CD4-positive, alpha-beta T cell (primary cell): ENCODE measurements at regions not wholly inside any gene's neighbourhood (a gene's known extent, or its start where the extent isn't known, plus 50 kb on each side); places are given as distances from the start of the nearest gene placed in this dataset.

ENCODE experiments used
- ATAC-seq: fragments of 200-7000 bp; cut with Tn5 transposase; one replicate; pipeline ENCODE4 v1.10.0; 2022; ENCODE audit warnings: mild to moderate bottlenecking; ENCODE audit not compliant: poor library complexity
- CTCF ChIA-PET: fragments of 350-600 bp; sonication (Branson Sonifier 250); formaldehyde crosslinking; loops from one replicate; lab custom pipeline; 2021; ENCODE audit warnings: antibody characterized with exemption, inconsistent platforms; lab: Charles Lee
- POLR2A ChIA-PET: fragments of 350-600 bp; sonication (Branson Sonifier 250); formaldehyde crosslinking; loops from one replicate; lab custom pipeline; 2021; ENCODE audit warnings: antibody characterized with exemption, inconsistent platforms; lab: Charles Lee
- DNase-seq, 14 experiments: peaks; one replicate each; pipeline ENCODE4 v3.0.0-alpha.2; 2013 to 2020; ENCODE audit warnings: mixed read lengths in 2 of 14
- H3K27ac ChIP-seq, 2 donors: one replicate each; pipeline versions ENCODE4 v1.5.1 to v1.7.0; 2013; ENCODE audit warnings: low read length in 2 of 2, low read depth in 1 of 2, mild to moderate bottlenecking in 1 of 2
- H3K27me3 ChIP-seq, 2 experiments: 1 replicate in 1 of 2; 2 replicates in 1 of 2; pipeline versions ENCODE4 v1.6.1 to v1.7.0; 2013; ENCODE audit warnings: low read length in 2 of 2, control low read depth in 1 of 2, mild to moderate bottlenecking in 1 of 2, moderate library complexity in 1 of 2; ENCODE audit not compliant: insufficient read depth in 2 of 2, control insufficient read depth in 1 of 2
- H3K36me3 ChIP-seq: one replicate; pipeline ENCODE4 v1.6.1; 2013; ENCODE audit warnings: low read length, control low read depth; ENCODE audit not compliant: insufficient read depth
- H3K4me1 ChIP-seq: one replicate; pipeline ENCODE4 v1.6.1; 2013; ENCODE audit warnings: low read length, control low read depth; ENCODE audit not compliant: insufficient read depth
- H3K4me3 ChIP-seq: one replicate; pipeline ENCODE4 v1.5.1; 2013; ENCODE audit warnings: mild to moderate bottlenecking, low read length, moderate library complexity
- H3K9me3 ChIP-seq, 2 experiments: 1 replicate in 1 of 2; 2 replicates in 1 of 2; pipeline versions ENCODE4 v1.6.1 to v1.7.0; 2013; ENCODE audit warnings: low read length in 2 of 2, mild to moderate bottlenecking in 2 of 2, control low read depth in 1 of 2, moderate library complexity in 1 of 2; ENCODE audit not compliant: control insufficient read depth in 1 of 2, insufficient read depth in 1 of 2
- H3K27ac Mint-ChIP-seq: one replicate; pipeline ENCODE4 v1.8.0; 2020; ENCODE audit warnings: mixed read lengths
- H3K27me3 Mint-ChIP-seq: one replicate; pipeline ENCODE4 v1.8.0; 2021; ENCODE audit warnings: mixed read lengths
- H3K36me3 Mint-ChIP-seq: one replicate; pipeline ENCODE4 v1.8.0; 2021; ENCODE audit warnings: low read depth, mixed read lengths
- H3K4me1 Mint-ChIP-seq: one replicate; pipeline ENCODE4 v1.8.0; 2021; ENCODE audit warnings: low read depth, mixed read lengths
- H3K4me3 Mint-ChIP-seq: one replicate; pipeline ENCODE4 v1.8.0; 2020; ENCODE audit warnings: mild to moderate bottlenecking, mixed read lengths
- H3K9me3 Mint-ChIP-seq: one replicate; pipeline ENCODE4 v1.8.0; 2020; ENCODE audit warnings: mixed read lengths
- intact Hi-C, 2 experiments: fragments of 100-400 bp; cut with DNase I in 1 of 2; cut with micrococcal nuclease in 1 of 2; formaldehyde crosslinking; loops; one replicate each; pipeline versions ENCODE4 v1.15.1 to v1.9.0; 2023 to 2025; cut with DNase I, micrococcal nuclease
- TF ChIP-seq, protein P1 (sequence below): fragments of 200-600 bp; IDR thresholded peaks from one replicate; pipeline ENCODE4 v1.8.0; 2022; ENCODE audit warnings: antibody characterized with exemption, mild to moderate bottlenecking

DNA sequence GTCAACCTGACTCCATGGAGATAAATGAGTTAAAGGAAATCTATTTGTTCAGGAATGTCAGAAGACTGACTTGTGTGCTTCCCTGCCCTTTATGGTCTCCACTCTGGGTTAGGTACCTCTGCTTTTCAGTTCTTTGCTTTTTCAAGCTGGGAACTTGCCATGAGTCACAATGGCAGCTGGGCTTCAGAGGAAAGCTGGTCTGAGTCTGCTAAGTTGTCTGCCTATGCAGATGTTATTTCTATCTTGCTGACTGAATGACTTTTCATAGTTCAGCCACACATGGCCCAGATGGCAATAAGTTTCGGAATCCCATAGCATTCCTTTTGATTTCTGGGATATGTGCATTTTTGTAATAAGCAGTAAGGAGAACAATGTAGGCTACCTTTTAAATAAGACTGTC lies 337.9 kb upstream of the FGF13 start:
- Histone ChIP-seq H3K27me3 (no peaks in the 10 kb centered on the region), H3K4me1 (no peaks in the 10 kb centered on the region), H3K4me3 (no peak overlapping the region), H3K27ac (no peak overlapping the region), H3K36me3 (no peaks in the 10 kb centered on the region), H3K9me3 (peaks cover 0 to 3% of the 10 kb centered on the region in 2 experiments)
- DNase-seq, result no peak
- Mint-ChIP-seq H3K4me1 (no peaks in the 10 kb centered on the region), H3K9me3 (no peaks in the 10 kb centered on the region), H3K27ac (no peak overlapping the region), H3K36me3 (no peaks in the 10 kb centered on the region), H3K4me3 (no peak overlapping the region), H3K27me3 (no peaks in the 10 kb centered on the region)
- intact Hi-C loops, result no loop called here
- ATAC-seq, result no peak
- CTCF ChIA-PET, result no interaction called here
- POLR2A ChIA-PET, result no interaction called here
- TF ChIP-seq, protein P1, sequence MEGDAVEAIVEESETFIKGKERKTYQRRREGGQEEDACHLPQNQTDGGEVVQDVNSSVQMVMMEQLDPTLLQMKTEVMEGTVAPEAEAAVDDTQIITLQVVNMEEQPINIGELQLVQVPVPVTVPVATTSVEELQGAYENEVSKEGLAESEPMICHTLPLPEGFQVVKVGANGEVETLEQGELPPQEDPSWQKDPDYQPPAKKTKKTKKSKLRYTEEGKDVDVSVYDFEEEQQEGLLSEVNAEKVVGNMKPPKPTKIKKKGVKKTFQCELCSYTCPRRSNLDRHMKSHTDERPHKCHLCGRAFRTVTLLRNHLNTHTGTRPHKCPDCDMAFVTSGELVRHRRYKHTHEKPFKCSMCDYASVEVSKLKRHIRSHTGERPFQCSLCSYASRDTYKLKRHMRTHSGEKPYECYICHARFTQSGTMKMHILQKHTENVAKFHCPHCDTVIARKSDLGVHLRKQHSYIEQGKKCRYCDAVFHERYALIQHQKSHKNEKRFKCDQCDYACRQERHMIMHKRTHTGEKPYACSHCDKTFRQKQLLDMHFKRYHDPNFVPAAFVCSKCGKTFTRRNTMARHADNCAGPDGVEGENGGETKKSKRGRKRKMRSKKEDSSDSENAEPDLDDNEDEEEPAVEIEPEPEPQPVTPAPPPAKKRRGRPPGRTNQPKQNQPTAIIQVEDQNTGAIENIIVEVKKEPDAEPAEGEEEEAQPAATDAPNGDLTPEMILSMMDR, result no peak

DNA sequence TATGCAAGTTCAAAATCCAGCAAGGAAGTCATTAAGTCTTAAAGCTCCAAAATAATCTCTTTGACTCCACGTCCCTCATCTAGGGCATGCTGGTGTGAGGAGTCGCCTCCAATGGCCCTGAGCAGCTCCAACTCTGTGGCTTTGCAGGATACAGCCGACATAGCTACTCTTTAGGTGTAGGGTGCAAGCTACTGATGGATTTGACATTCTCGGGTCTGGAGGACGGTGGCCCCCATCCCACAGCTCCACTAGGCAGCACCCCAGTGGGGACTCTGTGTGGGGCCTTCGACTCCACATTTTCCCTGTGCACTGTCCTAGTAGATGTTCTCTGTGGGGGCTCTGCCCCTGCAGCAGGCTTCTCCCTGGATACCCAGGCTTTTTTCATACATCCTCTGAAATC lies 333.2 kb upstream of the FGF13 start:
- no peaks in the 10 kb centered on the region for H3K4me1 ChIP-seq
- no peak overlapping the region for H3K27ac Mint-ChIP-seq
- H3K4me1 Mint-ChIP-seq, result no peaks in the 10 kb centered on the region
- peaks cover 3% of the 10 kb centered on the region for H3K9me3 Mint-ChIP-seq
- H3K27ac ChIP-seq, result no peak overlapping the region
- POLR2A ChIA-PET, result no interaction called here
- no peaks in the 10 kb centered on the region for H3K27me3 Mint-ChIP-seq
- DNase-seq (no peak), ATAC-seq (no peak)
- intact Hi-C loops, result no loop called here
- no peaks in the 10 kb centered on the region for H3K36me3 Mint-ChIP-seq
- no peak overlapping the region for H3K4me3 ChIP-seq
- peaks cover 0 to 3% of the 10 kb centered on the region in 2 experiments for H3K9me3 ChIP-seq
- H3K4me3 Mint-ChIP-seq, result no peak overlapping the region
- no peaks in the 10 kb centered on the region for H3K36me3 ChIP-seq
- CTCF ChIA-PET, result no interaction called here
- TF ChIP-seq, protein P1, result no peak
- H3K27me3 ChIP-seq, result no peaks in the 10 kb centered on the region

DNA sequence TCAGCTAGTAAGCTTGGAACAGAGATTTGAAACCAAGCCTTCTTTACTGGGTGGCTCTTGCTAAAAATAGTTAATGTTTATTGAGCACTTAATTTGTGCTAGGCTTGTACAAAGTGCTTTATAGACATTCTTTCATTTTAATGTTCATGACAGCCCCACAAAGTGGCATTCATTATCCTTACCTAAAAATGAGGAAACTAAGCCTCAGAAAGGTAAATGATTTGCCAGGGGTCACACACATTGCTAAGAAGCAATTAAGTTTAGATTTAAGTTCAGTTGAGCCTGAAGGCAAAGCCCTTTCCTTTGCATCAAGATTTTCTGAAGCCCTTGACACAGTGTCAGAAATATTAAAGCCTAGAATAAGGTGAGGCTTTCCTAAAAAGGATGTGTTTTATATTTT lies 327.5 kb upstream of the FGF13 start:
- peaks cover 5% of the 10 kb centered on the region for H3K9me3 Mint-ChIP-seq
- H3K27ac ChIP-seq, result no peak overlapping the region
- H3K27ac Mint-ChIP-seq, result no peak overlapping the region
- no peak overlapping the region for H3K4me3 Mint-ChIP-seq
- intact Hi-C loops, result no loop called here
- H3K27me3 ChIP-seq, result no peaks in the 10 kb centered on the region
- TF ChIP-seq, protein P1, result no peak
- CTCF ChIA-PET, result no interaction called here
- H3K27me3 Mint-ChIP-seq, result no peaks in the 10 kb centered on the region
- no peaks in the 10 kb centered on the region for H3K36me3 Mint-ChIP-seq
- H3K4me1 Mint-ChIP-seq, result no peaks in the 10 kb centered on the region
- no peaks in the 10 kb centered on the region for H3K9me3 ChIP-seq
- no peak for DNase-seq
- POLR2A ChIA-PET, result no interaction called here
- H3K4me1 ChIP-seq, result no peaks in the 10 kb centered on the region
- H3K4me3 ChIP-seq, result no peak overlapping the region
- no peaks in the 10 kb centered on the region for H3K36me3 ChIP-seq
- no peak for ATAC-seq
